OCI-LY7 (cell line): ENCODE measurements at regions not wholly inside any gene's neighbourhood (a gene's known extent, or its start where the extent isn't known, plus 50 kb on each side); places are given as distances from the start of the nearest gene placed in this dataset.

Experiments
- BruUV-seq: library from RNA; stranded (reverse); fragments of 400-500 nt; replicated peaks from 2 replicates; lab custom pipeline; 2021; lab: Mats Ljungman, UMichigan
- CTCF ChIA-PET: fragments of 300-600 bp; sonication (Branson Sonifier 250); formaldehyde crosslinking; loops from one replicate; lab custom pipeline; 2022; ENCODE audit warnings: antibody characterized with exemption; ENCODE audit not compliant: unreplicated experiment; lab: Charles Lee
- POLR2A ChIA-PET: fragments of 300-600 bp; sonication (Branson Sonifier 250); formaldehyde crosslinking; loops from one replicate; lab custom pipeline; 2022; ENCODE audit warnings: antibody characterized with exemption; lab: Charles Lee
- DNase-seq: peaks from one replicate; pipeline ENCODE4 v3.0.0-alpha.2; 2015; ENCODE audit warnings: low spot score
- H2AFZ ChIP-seq: fragments of 200-600 bp; sonication (generic), shearing (Covaris generic); 2 replicates; pipeline ENCODE4 v1.6.1; 2014; ENCODE audit warnings: mild to moderate bottlenecking, antibody characterized with exemption, low read length, moderate library complexity
- H3K27ac ChIP-seq: fragments of 200-600 bp; sonication (generic); 2 replicates; pipeline ENCODE4 v1.5.1; 2014; ENCODE audit warnings: mixed run types, low read depth, mild to moderate bottlenecking, moderate library complexity, low read length, inconsistent platforms; ENCODE audit not compliant: poor library complexity, severe bottlenecking
- H3K36me3 ChIP-seq: fragments of 200-600 bp; sonication (generic); 2 replicates; pipeline ENCODE4 v1.6.1; 2014; ENCODE audit warnings: mild to moderate bottlenecking, antibody characterized with exemption, low read length, moderate library complexity, mixed read lengths; ENCODE audit not compliant: insufficient read depth
- H3K4me1 ChIP-seq: fragments of 200-600 bp; sonication (generic); 2 replicates; pipeline ENCODE4 v1.5.1; 2014; ENCODE audit warnings: mild to moderate bottlenecking, low read length; ENCODE audit not compliant: insufficient read depth, poor library complexity, severe bottlenecking
- H3K4me2 ChIP-seq: fragments of 200-600 bp; sonication (generic); 2 replicates; pipeline ENCODE4 v1.6.1; 2014; ENCODE audit warnings: mild to moderate bottlenecking, low read length
- H3K4me3 ChIP-seq: fragments of 200-600 bp; sonication (generic); 2 replicates; pipeline ENCODE4 v1.5.1; 2014; ENCODE audit warnings: mild to moderate bottlenecking, low read depth, low read length; ENCODE audit not compliant: poor library complexity, severe bottlenecking
- H3K79me2 ChIP-seq: fragments of 200-600 bp; sonication (generic); 2 replicates; pipeline ENCODE4 v1.6.1; 2016; ENCODE audit warnings: low read depth, mild to moderate bottlenecking, low read length, moderate library complexity, mixed read lengths; ENCODE audit not compliant: insufficient read depth
- H3K9me2 ChIP-seq: fragments of 200-600 bp; sonication (generic); 2 replicates; pipeline ENCODE4 v1.6.1; 2016; ENCODE audit warnings: mild to moderate bottlenecking, low read length, mixed read lengths; ENCODE audit not compliant: insufficient read depth
- H3K9me3 ChIP-seq: fragments of 200-600 bp; sonication (generic); 2 replicates; pipeline ENCODE4 v1.6.1; 2014; ENCODE audit warnings: mild to moderate bottlenecking, mixed run types, low read length, mixed read lengths
- H4K20me1 ChIP-seq: fragments of 200-600 bp; sonication (generic); 2 replicates; pipeline ENCODE4 v1.6.1; 2014; ENCODE audit warnings: mild to moderate bottlenecking, antibody characterized with exemption, low read length, moderate library complexity, mixed read lengths; ENCODE audit not compliant: insufficient read depth
- CTCF ChIP-seq: fragments of 200-600 bp; sonication (generic); conservative IDR thresholded peaks from 2 replicates; pipeline ENCODE4 v1.5.1; 2014; ENCODE audit warnings: mild to moderate bottlenecking, antibody characterized with exemption, low read length, moderate library complexity, mixed read lengths
- EZH2phosphoT487 ChIP-seq: fragments of 200-600 bp; sonication (generic); IDR thresholded peaks from 2 replicates; pipeline ENCODE4 v1.6.1; 2018; ENCODE audit warnings: low read depth, borderline replicate concordance, mild to moderate bottlenecking, mixed run types, antibody characterized with exemption, low read length, moderate library complexity, mixed read lengths
- intact Hi-C: fragments of 100-400 bp; cut with micrococcal nuclease; formaldehyde crosslinking; loops from one replicate; pipeline ENCODE4 v1.10.0; 2022; ENCODE audit not compliant: unreplicated experiment

- no peak overlapping the region for H2AFZ ChIP-seq
- no peaks in the 10 kb centered on the region for H3K79me2 ChIP-seq
- BruUV-seq: no TSS peak
- POLR2A ChIA-PET: interaction anchor here (0.6 to 1.0 kb wide), 4 partner anchors 10 to 1255 kb away, joined by 3 to 9 read pairs (median 4); no protein-coding TSS in a partner anchor
- H3K9me3 ChIP-seq: no peaks in the 10 kb centered on the region
- no peaks in the 10 kb centered on the region for H3K4me1 ChIP-seq
- no peaks in the 10 kb centered on the region for H4K20me1 ChIP-seq
- CTCF ChIA-PET: no interaction called here
- H3K9me2 ChIP-seq: no peaks in the 10 kb centered on the region
- H3K4me2 ChIP-seq: no peak overlapping the region
- TF ChIP-seq CTCF (no peak), EZH2phosphoT487 (no peak)
- H3K27ac ChIP-seq: no peak overlapping the region
- no peak overlapping the region for H3K4me3 ChIP-seq
- intact Hi-C loops: no loop called here
- DNase-seq: no peak
- no peaks in the 10 kb centered on the region for H3K36me3 ChIP-seq
Measured at GRCh38 chr21:18060402-18060801, 184.2 kb upstream of the CHODL start.

GRCh38 chr21:18058731-18059398 is 185.8 kb upstream of the CHODL start:
- H3K4me1 ChIP-seq: no peaks in the 10 kb centered on the region
- no peak overlapping the region for H3K4me2 ChIP-seq
- no peaks in the 10 kb centered on the region for H3K36me3 ChIP-seq
- no peak for DNase-seq
- H4K20me1 ChIP-seq: no peaks in the 10 kb centered on the region
- H3K27ac ChIP-seq: no peak overlapping the region
- intact Hi-C loops: no loop called here
- no peaks in the 10 kb centered on the region for H3K79me2 ChIP-seq
- ChIA-PET CTCF (no interaction called here), POLR2A (interaction anchor here (0.6 kb wide), 2 partner anchors 31 to 375 kb away, joined by 3 read pairs; no protein-coding TSS in a partner anchor)
- no peak overlapping the region for H2AFZ ChIP-seq
- no peaks in the 10 kb centered on the region for H3K9me3 ChIP-seq
- no peak overlapping the region for H3K4me3 ChIP-seq
- H3K9me2 ChIP-seq: no peaks in the 10 kb centered on the region
- no TSS peak for BruUV-seq
- TF ChIP-seq CTCF (no peak), EZH2phosphoT487 (no peak)

GRCh38 chr21:18053151-18053550 is 191.5 kb upstream of the CHODL start:
- POLR2A ChIA-PET: no interaction called here
- intact Hi-C loops: no loop called here
- Histone ChIP-seq H3K79me2 (no peaks in the 10 kb centered on the region), H4K20me1 (no peaks in the 10 kb centered on the region), H3K4me2 (no peak overlapping the region), H3K9me2 (no peaks in the 10 kb centered on the region), H3K4me3 (no peak overlapping the region), H2AFZ (no peak overlapping the region), H3K9me3 (no peaks in the 10 kb centered on the region), H3K27ac (no peak overlapping the region), H3K36me3 (no peaks in the 10 kb centered on the region), H3K4me1 (no peaks in the 10 kb centered on the region)
- BruUV-seq: no TSS peak
- TF ChIP-seq EZH2phosphoT487: no peak
- CTCF ChIA-PET: no interaction called here
- no peak for DNase-seq
